ENCODE measurements at regions not wholly inside any gene's neighbourhood (a gene's known extent, or its start where the extent isn't known, plus 50 kb on each side); places are given as distances from the start of the nearest gene placed in this dataset.

DNA sequence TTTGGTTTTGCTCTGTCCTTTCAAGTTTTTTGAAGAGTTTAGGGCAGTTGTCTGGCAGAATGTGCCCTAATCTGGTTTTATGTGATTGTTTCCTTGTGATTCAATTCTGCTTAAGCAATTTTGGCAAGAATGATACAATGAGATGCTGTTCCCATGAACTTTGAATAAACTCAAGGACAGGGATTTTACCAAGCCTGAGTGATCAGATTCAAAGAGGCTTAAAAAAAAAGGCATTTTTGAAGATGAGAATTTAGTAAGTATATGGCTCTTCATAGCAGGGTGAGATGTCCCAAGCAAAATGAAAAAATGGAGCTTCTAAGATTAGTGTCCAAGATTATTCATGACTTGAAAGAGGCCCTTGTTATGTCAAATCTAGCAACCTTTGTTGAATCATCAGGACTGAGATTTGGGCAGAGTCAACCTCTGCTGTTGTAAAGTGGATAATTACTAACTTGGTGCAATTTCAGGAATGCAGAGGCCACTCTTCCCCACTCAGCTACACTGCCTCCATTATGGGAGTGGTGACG lies 180.6 kb upstream of the NUDT4 start:
- no peak for DNase-seq (ENCODE audit: low spot score)
- no peaks in the 10 kb centered on the region for H3K36me3 ChIP-seq (ENCODE audit: insufficient read depth, low read length, poor library complexity, severe bottlenecking)
- ChIA-PET CTCF (interaction anchor here (0.6 kb wide), 1 partner anchor 8 kb away, joined by 3 read pairs; no protein-coding TSS in a partner anchor), POLR2A (ENCODE audit: low non-redundant PET) (no interaction called here)
- no peak for TF ChIP-seq EZH2 (IDR thresholded peaks at IDR 0.05; ENCODE audit: borderline replicate concordance, low read depth, low read length, poor library complexity, severe bottlenecking)
- TF ChIP-seq, protein P1, sequence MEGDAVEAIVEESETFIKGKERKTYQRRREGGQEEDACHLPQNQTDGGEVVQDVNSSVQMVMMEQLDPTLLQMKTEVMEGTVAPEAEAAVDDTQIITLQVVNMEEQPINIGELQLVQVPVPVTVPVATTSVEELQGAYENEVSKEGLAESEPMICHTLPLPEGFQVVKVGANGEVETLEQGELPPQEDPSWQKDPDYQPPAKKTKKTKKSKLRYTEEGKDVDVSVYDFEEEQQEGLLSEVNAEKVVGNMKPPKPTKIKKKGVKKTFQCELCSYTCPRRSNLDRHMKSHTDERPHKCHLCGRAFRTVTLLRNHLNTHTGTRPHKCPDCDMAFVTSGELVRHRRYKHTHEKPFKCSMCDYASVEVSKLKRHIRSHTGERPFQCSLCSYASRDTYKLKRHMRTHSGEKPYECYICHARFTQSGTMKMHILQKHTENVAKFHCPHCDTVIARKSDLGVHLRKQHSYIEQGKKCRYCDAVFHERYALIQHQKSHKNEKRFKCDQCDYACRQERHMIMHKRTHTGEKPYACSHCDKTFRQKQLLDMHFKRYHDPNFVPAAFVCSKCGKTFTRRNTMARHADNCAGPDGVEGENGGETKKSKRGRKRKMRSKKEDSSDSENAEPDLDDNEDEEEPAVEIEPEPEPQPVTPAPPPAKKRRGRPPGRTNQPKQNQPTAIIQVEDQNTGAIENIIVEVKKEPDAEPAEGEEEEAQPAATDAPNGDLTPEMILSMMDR (conservative IDR thresholded peaks at IDR 0.05; ENCODE audit: low read depth, low read length): no peak
- no peak overlapping the region for H3K4me3 ChIP-seq (ENCODE audit: low read depth, low read length, poor library complexity, severe bottlenecking)
- BruUV-seq (replicated peaks): no TSS peak
- intact Hi-C loops (cut with micrococcal nuclease; ENCODE audit: unreplicated experiment): no loop called here
- H3K9me3 ChIP-seq (ENCODE audit: low read depth, low read length, poor library complexity, severe bottlenecking): no peaks in the 10 kb centered on the region
- no peak overlapping the region for H3K27ac ChIP-seq (ENCODE audit: low read depth, low read length, poor library complexity, severe bottlenecking)
- H3K27me3 ChIP-seq (replicated peaks; ENCODE audit: insufficient read depth, low read depth, low read length, poor library complexity): no peaks in the 10 kb centered on the region
- peaks cover 21% of the 10 kb centered on the region for H3K4me1 ChIP-seq (ENCODE audit: insufficient read depth, low read length, poor library complexity, severe bottlenecking)

GRCh38 chr12:93198086-93198485 lies 179.6 kb upstream of the NUDT4 start:
- TF ChIP-seq EZH2 (IDR thresholded peaks at IDR 0.05; ENCODE audit: borderline replicate concordance, low read depth, low read length, poor library complexity, severe bottlenecking): no peak
- TF ChIP-seq, protein P1 (conservative IDR thresholded peaks at IDR 0.05; ENCODE audit: low read depth, low read length): no peak
- POLR2A ChIA-PET (ENCODE audit: low non-redundant PET): no interaction called here
- no peak for DNase-seq (ENCODE audit: low spot score)
- no TSS peak for BruUV-seq (replicated peaks)
- no peak overlapping the region for H3K4me3 ChIP-seq (ENCODE audit: low read depth, low read length, poor library complexity, severe bottlenecking)
- no peaks in the 10 kb centered on the region for H3K36me3 ChIP-seq (ENCODE audit: insufficient read depth, low read length, poor library complexity, severe bottlenecking)
- intact Hi-C loops (cut with micrococcal nuclease; ENCODE audit: unreplicated experiment): no loop called here
- H3K9me3 ChIP-seq (ENCODE audit: low read depth, low read length, poor library complexity, severe bottlenecking): no peaks in the 10 kb centered on the region
- CTCF ChIA-PET: no interaction called here
- no peaks in the 10 kb centered on the region for H3K27me3 ChIP-seq (replicated peaks; ENCODE audit: insufficient read depth, low read depth, low read length, poor library complexity)
- peaks cover 29% of the 10 kb centered on the region for H3K4me1 ChIP-seq (ENCODE audit: insufficient read depth, low read length, poor library complexity, severe bottlenecking)
- H3K27ac ChIP-seq (ENCODE audit: low read depth, low read length, poor library complexity, severe bottlenecking): no peak overlapping the region

GRCh38 chr12:93199831-93200236 lies 177.9 kb upstream of the NUDT4 start:
- no peak for DNase-seq (ENCODE audit: low spot score)
- Histone ChIP-seq H3K27ac (ENCODE audit: low read depth, low read length, poor library complexity, severe bottlenecking) (no peak overlapping the region), H3K4me1 (ENCODE audit: insufficient read depth, low read length, poor library complexity, severe bottlenecking) (peaks cover 40% of the 10 kb centered on the region), H3K9me3 (ENCODE audit: low read depth, low read length, poor library complexity, severe bottlenecking) (no peaks in the 10 kb centered on the region), H3K36me3 (ENCODE audit: insufficient read depth, low read length, poor library complexity, severe bottlenecking) (no peaks in the 10 kb centered on the region), H3K4me3 (ENCODE audit: low read depth, low read length, poor library complexity, severe bottlenecking) (no peak overlapping the region), H3K27me3 (replicated peaks; ENCODE audit: insufficient read depth, low read depth, low read length, poor library complexity) (no peaks in the 10 kb centered on the region)
- intact Hi-C loops (cut with micrococcal nuclease; ENCODE audit: unreplicated experiment): loop anchor here (5.0 kb wide), 1 partner anchor 197 kb away; no protein-coding TSS in a partner anchor
- ChIA-PET POLR2A (ENCODE audit: low non-redundant PET) (no interaction called here), CTCF (no interaction called here)
- TF ChIP-seq, protein P1 (conservative IDR thresholded peaks at IDR 0.05; ENCODE audit: low read depth, low read length): no peak
- TF ChIP-seq EZH2 (IDR thresholded peaks at IDR 0.05; ENCODE audit: borderline replicate concordance, low read depth, low read length, poor library complexity, severe bottlenecking): no peak
- no TSS peak for BruUV-seq (replicated peaks)
